ENCODE measurements at regions not wholly inside any gene's neighbourhood (a gene's known extent, or its start where the extent isn't known, plus 50 kb on each side); places are given as distances from the start of the nearest gene placed in this dataset.

DNA sequence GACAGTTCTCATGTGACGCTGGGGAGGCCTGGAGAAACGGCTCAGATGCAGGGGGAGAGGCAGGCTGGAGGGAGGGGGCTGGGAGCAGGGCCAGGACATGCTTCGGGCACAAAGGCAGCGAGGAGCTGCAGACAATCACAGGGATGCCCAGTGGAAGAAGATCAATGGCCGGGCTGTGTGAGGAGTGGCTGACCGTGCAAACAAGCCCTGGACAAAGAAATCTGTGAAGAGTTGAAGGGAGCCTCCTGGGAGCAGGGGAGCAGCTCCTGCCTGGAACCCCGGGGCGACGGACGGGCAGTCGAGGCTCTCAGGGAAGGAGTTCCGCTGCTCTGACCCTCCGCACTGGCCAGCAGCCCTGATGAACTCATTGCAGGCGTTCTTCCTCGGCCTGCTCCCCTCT lies 126.7 kb upstream of the B3GAT1 start:
- no peak for DNase-seq

DNA sequence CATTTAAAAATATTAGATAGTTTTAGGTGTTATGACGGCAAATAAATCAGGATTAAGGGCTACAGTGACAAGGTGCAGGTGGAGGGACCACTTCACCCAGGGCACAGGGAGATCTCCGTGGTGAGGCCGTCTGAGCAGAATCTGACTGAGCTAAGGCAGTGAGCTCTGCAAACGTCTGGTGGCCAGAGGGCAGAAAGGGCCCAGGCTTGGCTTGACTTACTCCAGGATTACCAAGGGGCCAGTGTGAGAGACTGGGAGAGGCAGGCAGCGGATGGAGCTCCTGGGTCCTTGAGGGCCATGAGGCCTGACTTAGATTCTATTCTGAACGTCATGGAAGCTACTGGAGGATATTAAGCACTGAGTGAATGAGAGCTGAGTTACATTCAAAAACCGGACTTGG lies 125.9 kb upstream of the B3GAT1 start:
- no peak for DNase-seq

DNA sequence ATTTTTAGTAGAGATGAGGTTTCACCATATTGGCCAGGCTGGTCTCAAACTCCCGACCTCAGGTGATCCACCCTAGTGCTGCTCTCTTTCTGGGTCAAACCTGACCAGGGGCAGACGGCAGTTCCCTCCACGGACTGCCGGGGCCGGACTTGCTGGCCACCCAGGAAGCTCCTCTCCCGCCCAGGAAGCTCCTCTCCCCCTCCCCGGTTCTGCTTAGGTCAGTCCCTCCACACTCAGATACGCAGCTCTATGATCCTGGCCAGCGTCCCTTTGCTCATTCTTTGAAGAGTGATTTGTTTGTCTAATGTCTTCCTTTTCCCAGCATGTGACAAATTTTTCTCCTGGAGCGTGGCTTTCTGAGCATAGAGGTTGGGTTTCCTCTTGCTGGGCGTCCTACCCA lies 125.3 kb upstream of the B3GAT1 start:
- no peak for DNase-seq

DNA sequence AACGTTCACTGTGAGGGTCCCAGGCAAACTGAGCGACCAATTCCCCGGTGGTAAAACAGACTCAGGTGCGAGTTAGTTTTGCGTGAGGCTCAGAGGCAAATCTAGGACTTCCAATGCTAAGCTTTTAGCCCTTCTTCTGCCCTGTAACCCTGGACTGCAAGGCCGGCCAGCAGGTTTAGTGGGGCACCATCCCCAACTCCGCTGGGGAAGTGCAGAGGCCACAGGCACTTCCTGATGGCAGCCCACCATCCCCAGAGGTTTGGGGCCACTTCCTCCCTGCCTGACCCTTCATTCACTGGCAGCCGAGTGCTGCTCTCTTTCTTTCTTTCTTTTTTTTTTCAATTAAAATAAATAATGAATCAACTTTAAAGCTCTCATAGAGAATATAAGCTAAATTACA lies 124.6 kb upstream of the B3GAT1 start:
- DNase-seq: no peak

DNA sequence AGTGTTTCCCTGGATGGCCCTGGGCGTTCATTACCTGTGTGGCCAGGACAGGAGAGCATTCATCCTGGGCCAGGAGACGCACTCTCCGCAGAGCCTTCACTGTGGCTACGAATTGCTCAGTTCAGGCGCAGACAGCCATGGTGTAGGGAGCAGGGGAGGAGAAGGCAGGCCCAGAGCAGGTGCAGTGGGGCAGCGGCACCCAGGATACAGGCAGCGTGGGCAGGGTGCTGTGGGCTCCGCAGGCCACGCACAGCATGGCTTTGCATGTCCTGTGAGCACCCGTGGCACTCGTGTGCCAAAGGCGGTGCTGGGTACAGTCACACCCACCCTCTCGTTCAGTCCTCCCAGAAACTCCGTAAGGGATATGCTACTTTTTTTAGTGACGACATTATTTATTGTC lies 124.2 kb upstream of the B3GAT1 start:
- DNase-seq: no peak

DNA sequence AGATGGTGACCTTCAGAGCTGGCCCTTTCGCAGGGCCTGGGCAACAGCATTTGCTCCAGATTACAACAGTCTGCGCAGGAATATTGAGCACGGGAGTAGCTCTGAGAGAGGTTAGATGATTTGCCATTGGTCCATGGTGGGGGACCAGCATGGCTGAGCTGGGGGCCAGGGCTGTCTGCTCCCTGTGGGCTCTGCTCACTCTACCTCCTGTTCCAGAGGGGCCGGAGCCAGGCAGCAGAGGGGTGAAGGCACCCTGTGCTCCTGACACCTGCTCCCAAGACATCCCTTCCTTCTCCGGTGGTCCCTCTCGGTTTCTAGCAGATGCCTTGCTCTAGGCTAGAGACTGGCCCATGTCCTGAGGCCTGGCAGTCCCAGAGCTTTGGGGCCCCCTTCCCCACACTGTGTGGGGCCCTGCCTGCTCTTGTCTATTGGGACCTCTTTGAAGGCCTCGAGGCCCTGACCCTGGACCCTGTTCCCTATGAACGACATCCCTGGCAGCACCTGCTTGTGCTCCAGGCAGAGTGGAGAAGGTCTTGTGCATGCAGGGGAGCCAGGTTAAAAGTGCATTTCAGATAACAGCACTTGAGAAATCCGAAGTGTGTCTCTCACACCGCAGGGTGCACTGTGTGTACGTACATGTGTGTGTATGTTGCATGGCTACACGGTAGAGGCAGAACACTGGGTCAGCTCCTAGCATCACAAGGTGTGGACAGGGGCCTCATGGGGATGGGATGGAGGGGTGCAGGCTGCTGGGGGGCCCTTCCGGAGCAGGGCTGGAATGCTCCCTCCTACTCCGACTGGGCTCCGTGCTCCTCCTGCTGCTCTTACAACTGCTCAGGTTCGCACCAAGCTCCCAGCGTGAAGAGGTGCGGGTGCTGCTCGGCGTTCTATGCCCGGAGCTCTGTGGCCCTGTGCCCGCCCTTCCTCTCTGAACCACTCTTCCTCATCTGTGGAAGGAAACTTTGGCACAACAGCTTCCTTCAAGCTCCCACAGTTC lies 123.3 kb upstream of the B3GAT1 start:
- DNase-seq: no peak

DNA sequence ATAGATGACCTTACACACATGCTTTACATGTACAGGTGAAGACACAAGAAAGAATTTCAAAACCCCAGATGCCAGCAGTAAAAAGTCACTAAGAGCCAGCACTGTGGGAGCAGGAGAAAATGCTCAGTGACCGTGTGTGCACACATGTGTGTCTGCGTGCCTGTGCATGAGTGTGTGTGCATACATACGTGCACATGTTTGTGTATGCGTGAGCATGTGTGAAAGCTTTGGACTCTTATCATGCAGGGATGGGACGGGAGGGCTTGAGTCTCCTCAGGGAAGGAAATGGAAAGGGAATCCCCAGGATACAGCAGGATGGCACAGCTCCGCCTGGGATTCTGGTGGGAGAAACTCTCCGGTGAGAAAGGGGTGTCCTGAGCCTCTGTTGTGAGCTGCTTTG lies 121.5 kb upstream of the B3GAT1 start:
- DNase-seq: no peak

DNA sequence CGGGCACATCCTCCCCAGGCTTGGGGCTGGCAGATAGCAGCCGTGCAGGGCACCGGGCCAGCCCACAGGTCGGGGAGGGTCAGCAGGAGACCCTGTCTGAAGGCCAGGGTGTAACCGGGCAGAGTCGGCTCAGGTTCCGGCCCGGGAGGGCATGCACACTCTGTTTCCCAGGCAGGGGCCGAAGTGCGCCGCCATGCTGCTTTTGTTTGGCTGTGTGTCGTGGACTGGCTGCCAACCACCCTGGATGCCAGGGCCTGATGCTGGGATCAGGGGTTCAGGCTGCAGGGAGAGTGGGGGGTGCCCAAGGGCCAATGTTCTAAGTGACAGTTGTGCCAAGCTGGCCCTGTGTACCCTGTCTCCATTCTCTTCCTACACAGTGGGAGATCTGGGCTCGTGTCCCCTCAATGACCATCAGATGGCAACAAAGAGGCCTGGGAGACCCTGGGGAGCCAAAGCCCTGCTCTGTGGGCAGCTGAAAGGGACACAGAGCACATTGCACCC lies 120.9 kb upstream of the B3GAT1 start:
- DNase-seq: no peak

DNA sequence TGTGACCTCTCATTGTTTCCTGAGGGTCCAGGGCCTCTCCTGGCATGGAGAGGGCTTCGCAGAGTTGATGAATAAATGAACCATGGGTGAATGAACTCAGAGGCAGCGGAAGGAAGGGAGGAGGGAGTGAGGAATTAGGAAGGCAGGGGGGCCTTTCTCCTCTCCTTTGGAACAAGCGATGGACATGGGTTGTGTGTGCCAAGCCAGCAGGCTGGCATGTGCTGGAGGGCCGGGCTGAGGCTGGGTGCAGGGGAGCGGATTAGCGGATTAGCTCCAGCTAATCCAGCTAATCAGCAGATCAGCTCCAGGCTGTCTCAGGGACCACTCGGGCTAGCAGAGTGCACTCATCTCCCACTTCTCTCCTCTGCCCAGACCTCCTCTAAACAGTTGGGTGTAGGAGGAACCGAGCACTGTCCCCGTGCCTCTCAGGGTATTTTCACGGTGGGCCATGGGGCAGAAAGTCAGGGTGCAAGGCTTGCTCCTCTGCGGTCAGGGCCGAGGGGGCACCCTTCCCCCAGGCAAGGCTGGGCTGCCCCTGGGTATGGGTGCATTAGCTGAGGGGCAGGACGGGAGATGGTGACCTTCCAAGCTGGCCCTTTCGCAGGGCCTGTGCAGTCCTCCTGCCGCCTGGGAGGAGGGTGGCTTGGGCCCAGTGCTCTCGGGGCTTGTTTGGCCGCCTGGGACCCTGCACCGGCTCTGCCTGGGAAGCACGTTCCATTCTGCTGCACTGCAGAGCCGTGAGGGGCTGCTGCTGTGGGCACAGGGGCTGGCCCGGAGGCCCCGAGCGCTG lies 120.3 kb upstream of the B3GAT1 start:
- DNase-seq: no peak

DNA sequence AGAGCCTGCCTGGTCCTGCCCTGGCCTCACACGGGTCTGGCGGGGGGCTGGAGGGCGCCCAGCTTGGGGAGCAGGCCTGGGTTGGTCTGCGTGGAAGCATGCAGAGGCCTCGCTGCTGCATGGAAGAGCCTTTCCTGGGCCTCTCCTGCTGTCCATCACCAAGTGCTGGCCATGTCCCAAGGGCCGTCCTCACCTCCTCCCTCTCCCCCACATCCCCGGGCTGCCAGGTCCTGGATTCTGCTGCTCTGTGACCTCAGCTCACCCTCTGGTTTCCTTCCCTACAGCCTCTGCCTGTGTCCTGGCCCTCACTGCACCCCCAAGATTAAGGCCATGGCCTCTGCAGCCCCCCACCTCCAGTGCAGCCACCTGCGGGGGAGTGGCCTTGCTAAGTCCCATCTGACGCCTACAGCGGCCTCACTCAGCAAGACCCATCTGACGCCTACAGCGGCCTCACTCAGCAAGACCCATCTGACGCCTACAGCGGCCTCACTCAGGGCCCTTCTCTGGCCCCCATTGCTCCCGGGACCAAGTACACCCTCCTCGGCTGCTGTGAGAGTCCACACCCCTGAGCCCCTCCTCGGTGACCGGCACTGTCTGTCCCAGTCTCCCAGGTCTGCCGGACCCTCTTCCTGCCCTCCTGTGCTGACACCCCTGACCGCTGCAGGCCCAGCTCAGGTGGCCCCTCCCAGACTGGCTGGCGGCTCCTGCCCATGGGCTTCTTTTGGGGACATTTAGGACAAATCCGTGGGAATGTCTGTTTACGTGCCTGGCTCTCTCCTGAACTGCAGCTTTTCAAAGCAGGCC lies 119.5 kb upstream of the B3GAT1 start:
- DNase-seq: no peak

DNA sequence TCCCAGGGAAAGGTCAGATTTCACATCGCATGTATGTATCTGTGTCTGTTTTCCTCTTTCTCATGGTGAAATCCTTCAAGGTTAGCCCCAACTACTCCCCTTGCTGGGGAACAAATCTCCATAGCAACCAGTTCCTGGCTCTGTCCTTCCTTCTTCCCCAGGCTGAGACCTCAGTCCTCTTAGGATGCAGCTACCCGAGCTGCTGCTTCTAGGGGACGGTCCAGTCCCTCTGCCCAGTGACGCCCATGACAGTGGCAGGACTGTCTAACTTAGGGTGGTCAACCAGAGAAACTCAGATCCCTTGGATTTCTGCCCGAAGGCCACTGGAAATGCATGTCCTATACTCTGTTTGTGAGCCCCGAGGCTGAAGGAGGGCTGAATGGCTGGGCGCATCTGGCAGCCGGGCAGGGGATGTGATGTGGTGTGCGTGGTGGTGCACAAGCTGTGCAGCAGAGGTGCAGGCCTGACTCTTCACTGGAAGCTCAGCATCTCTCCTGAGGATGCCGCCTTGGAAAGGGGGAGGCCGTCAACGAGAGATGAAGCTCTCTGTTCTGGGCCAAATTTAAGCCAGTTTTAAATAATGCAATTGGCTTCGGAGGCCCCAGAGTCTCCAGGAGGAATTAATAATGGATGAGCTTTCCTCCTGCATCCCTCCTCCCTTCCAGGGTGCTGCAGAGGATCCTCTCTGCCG lies 118.7 kb upstream of the B3GAT1 start:
- no peak for DNase-seq

DNA sequence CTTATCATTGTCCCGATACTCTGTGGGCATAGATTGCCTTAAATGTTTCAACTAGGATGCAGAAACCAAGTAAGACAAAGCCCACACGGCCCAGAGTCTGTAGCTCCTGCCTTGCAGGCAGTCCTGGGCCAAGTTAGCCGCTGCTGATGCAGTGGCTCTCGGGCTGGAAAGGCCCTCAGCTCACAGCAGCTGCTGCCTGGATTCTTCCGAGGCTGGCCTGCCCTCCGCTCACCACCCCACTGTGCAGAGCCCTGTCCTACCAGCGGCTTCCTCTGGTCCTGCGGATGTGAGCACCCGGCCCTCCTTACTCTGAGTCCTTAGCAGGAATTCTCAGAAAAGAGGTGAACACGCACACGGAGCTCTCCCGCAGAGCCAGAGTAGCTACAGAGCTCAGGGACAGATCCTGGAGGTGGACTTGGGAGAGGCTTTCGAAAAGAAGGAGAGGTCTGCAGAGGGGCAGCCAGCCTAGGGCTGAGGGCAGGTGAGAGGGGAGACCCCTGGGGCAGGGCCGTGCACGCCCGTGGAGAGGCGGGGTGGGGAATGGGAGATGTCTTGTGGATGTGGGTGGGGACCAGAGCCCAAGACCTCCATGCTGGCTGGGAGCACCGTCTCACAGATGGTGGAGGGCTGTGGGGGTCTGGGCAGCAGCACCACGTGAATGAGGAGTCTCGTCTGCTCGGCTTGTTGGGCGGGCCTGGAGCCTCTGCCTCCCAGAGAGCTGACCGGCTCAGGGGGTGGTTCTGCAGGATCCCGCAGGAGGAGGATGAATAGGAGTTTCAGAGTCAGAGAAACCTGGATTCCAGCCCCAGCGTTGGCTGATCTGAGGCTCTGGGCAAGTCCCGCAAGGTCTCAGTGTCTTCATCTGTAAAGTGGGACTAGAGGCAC lies 117.4 kb upstream of the B3GAT1 start:
- DNase-seq: no peak

DNA sequence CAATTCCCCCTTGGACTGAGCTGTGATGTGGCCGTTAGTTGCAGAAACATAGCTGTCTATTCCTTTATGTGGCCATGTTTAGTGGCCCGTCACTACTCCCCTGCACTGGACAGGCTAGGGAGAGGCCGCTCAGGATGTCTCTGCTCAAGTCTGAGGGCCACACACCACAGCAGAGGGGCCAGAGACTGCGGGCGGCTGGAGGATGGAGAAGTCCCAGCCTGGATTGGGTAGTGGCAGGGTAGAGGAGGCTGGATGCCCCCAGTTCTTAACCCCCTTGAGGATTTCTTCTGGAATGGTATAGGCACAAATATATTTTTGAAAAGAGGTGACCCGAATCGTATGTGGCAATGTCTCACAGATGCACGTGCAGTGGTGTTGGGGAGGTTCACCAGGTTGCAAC lies 116.4 kb upstream of the B3GAT1 start:
- DNase-seq: no peak

DNA sequence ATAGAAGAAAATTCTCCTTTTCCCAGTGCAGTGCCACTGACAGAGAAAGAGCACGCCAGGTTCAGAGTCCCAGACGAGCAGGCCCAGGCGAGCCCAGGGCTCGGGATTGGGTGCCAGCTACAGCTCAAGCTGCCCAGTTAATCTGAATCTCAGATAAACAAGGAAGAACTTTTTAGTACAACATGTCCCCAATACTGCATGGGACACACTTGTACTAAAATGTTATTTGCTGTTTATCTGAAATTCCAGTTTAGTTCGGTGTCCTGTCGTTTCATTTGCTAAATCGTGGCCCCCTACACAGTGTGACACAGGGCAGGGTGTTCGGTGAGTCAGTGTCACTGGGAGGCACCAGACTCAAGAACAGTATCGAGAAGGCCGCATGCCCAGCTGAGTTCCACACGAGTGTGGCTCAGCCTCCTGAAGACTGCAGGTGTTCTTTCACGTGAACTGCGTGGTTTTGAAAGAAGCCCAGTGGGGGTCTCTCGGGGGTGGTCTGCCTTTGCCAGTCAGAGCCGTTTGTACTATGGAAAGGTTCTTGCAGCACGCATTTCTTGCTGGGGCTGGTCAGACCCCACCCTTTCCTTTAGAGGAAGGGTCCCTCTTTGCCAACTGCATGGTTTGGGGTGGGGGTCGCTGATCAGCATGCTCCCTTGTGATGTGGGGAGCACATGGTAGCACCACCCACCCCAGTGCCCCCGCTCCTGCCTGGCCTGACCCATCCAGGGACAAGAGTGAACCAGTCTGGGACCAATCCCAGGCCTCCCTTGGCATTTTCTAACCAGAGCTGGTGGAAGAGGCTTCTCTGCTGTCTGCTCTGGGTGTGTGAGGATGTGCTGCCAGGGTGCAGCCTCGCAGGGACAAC lies 115.6 kb upstream of the B3GAT1 start:
- DNase-seq: no peak

DNA sequence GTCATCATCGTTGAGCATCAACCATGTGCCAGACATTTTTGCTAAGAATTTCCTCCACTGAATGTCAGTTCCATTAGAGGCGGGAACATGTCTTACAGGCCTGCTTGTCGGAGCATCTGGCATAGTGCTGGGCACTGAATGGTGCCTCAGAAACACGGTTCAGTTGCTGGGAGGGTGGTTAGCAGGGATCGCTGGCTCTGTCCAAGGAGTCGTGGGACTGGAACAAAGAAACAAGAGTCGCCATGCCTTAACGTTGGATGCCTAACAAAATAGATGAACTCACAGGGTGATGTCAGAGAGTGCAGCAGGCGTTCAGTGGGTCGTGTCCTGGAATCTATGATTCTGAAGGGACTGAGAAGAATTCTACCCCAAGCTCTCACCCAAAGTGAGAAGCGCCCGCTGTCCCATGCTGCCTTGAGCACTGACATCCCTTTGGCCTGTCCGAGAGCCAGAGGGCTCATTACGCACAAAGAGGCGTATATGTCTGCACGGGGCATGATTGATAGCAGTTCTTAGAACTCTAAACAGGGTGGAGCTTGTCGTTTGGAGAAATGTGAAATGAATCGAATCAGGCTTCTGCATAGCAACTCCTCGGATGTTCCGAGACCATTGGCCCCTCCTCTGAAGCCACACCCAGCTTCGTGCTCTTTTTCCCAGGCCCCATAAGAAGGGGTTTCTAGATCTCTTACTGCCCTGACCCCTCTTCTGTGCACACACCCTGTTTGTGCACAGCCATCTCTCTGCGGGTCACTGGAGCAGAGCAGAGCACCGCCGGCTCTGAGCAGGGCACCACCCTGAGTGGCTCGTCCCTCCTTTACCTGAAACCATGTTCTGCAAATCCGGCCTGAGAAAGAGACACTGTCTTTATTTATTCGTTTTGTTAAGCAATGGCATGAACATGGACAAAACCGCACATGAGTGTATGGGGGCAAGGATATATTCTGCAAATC lies 113.1 kb upstream of the B3GAT1 start:
- DNase-seq: no peak

DNA sequence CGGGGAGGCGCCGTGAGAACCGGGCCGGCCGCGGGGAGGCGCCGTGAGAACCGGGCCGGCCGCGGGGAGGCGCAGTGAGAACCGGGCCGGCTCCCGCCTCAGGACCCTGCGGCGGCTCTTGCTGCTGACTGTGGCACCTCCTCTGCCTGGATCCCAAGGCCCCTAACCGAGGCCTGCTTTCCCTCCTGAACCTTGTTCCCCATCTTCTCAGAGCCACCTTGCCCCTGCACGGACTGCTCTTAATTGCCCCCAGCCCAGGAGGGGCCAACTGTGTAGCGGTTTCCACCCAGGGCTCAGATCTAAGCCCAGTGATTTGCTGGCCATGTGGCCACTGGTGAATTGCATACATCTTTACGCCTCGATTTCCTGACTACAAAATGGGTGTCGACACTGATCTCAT lies 112.2 kb upstream of the B3GAT1 start:
- no peak for DNase-seq

DNA sequence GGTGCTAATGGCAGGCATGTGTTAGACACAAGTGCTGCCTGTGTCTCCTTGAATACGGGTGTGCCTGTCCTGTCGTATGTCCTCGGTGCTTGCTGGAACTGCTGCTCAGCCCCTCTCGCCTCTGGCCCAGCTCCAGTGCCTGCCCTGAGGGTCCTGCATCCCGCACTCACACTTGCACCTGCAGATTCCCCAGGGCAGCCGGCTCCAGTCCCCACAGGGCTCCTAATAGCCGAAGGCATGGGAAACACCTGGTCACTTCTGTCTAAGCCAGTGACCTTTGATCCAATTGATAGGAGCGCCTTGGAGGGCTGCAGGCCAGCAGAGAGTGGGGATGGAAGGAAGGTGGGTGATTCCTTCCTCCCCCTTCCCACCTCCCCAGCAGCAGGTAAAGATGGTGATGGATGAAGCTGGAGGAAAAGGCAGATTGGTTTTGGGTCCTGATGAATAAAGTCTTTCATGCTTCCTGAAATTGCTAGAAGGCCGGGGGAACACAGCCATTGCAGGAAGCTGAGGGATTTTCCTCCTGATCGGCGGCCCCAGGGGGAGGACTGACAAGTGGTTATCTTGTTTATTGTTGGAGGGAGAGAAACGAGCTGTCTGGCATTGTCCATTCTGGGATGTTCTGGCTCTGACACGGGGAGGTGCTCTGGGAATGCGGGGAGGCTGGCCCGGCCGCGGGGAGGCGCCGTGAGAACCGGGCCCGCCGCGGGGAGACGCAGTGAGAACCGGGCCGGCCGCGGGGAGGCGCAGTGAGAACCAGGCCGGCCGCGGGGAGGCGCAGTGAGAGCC lies 110.9 kb upstream of the B3GAT1 start:
- no peak for DNase-seq
